HL-60 (cell line): ENCODE measurements at regions not wholly inside any gene's neighbourhood (a gene's known extent, or its start where the extent isn't known, plus 50 kb on each side); places are given as distances from the start of the nearest gene placed in this dataset.

Experiments
- DNase-seq, 2 experiments: peaks; one replicate each; pipeline ENCODE4 v3.0.0-alpha.2; 2010 to 2020; ENCODE audit warnings: low read depth in 1 of 2, low spot score in 1 of 2
- H3K27ac ChIP-seq: fragments of 250-450 bp; sonication (Bioruptor Pico); replicated peaks from 2 replicates; pipeline ENCODE4 v1.5.1; 2020; ENCODE audit warnings: mild to moderate bottlenecking, moderate library complexity
- H3K27me3 ChIP-seq: fragments of 250-450 bp; sonication (Bioruptor Pico); 2 replicates; pipeline ENCODE4 v1.5.1; 2021; ENCODE audit warnings: mild to moderate bottlenecking, moderate library complexity; ENCODE audit not compliant: insufficient read depth, poor library complexity, severe bottlenecking
- H3K4me3 ChIP-seq: replicated peaks from 2 replicates; pipeline ENCODE4 v1.5.1; 2011; ENCODE audit warnings: mild to moderate bottlenecking, control low read depth, low read length; ENCODE audit not compliant: insufficient read depth
- CTCF ChIP-seq: IDR thresholded peaks from one replicate; pipeline ENCODE4 v1.5.1; 2011; ENCODE audit warnings: low read length, control low read depth, inconsistent platforms; ENCODE audit not compliant: insufficient read depth
- GABPA ChIP-seq: IDR thresholded peaks from 2 replicates; pipeline ENCODE4 v1.6.1; 2012; ENCODE audit warnings: low read depth
- POLR2AphosphoS5 ChIP-seq: IDR thresholded peaks from 2 replicates; pipeline ENCODE4 v1.6.1; 2012; ENCODE audit warnings: low read depth
- SPI1 ChIP-seq: IDR thresholded peaks from 2 replicates; pipeline ENCODE4 v1.6.1; 2012; ENCODE audit warnings: low read depth, mild to moderate bottlenecking, borderline replicate concordance
- TF ChIP-seq, protein P1 (sequence below): IDR thresholded peaks from 2 replicates; pipeline ENCODE4 v1.6.1; 2012; ENCODE audit warnings: low read depth; ENCODE audit not compliant: insufficient replicate concordance

GRCh38 chr2:2940061-2940460, 437.6 kb downstream of the EIPR1 start:
- no peak for DNase-seq
- TF ChIP-seq GABPA (no peak), POLR2AphosphoS5 (no peak), SPI1 (no peak), CTCF (no peak)
- TF ChIP-seq, protein P1, sequence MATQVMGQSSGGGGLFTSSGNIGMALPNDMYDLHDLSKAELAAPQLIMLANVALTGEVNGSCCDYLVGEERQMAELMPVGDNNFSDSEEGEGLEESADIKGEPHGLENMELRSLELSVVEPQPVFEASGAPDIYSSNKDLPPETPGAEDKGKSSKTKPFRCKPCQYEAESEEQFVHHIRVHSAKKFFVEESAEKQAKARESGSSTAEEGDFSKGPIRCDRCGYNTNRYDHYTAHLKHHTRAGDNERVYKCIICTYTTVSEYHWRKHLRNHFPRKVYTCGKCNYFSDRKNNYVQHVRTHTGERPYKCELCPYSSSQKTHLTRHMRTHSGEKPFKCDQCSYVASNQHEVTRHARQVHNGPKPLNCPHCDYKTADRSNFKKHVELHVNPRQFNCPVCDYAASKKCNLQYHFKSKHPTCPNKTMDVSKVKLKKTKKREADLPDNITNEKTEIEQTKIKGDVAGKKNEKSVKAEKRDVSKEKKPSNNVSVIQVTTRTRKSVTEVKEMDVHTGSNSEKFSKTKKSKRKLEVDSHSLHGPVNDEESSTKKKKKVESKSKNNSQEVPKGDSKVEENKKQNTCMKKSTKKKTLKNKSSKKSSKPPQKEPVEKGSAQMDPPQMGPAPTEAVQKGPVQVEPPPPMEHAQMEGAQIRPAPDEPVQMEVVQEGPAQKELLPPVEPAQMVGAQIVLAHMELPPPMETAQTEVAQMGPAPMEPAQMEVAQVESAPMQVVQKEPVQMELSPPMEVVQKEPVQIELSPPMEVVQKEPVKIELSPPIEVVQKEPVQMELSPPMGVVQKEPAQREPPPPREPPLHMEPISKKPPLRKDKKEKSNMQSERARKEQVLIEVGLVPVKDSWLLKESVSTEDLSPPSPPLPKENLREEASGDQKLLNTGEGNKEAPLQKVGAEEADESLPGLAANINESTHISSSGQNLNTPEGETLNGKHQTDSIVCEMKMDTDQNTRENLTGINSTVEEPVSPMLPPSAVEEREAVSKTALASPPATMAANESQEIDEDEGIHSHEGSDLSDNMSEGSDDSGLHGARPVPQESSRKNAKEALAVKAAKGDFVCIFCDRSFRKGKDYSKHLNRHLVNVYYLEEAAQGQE: no peak
- Histone ChIP-seq H3K27ac (no peak overlapping the region), H3K27me3 (no peaks in the 10 kb centered on the region), H3K4me3 (no peak overlapping the region)

- Histone ChIP-seq H3K4me3 (no peak overlapping the region), H3K27ac (no peak overlapping the region), H3K27me3 (no peaks in the 10 kb centered on the region)
- DNase-seq: no peak
- no peak for TF ChIP-seq GABPA
- no peak for TF ChIP-seq POLR2AphosphoS5
- no peak for TF ChIP-seq SPI1
- TF ChIP-seq, protein P1: no peak
- no peak for TF ChIP-seq CTCF
Observed at GRCh38 chr2:2939078-2939795, 438.4 kb downstream of the EIPR1 start.

GRCh38 chr2:2938481-2938880, 439.1 kb downstream of the EIPR1 start:
- no peak overlapping the region for H3K4me3 ChIP-seq
- TF ChIP-seq, protein P1: no peak
- TF ChIP-seq GABPA (no peak), SPI1 (no peak), CTCF (no peak), POLR2AphosphoS5 (no peak)
- H3K27ac ChIP-seq: no peak overlapping the region
- H3K27me3 ChIP-seq: no peaks in the 10 kb centered on the region
- no peak for DNase-seq
